ENCODE measurements at regions not wholly inside any gene's neighbourhood (a gene's known extent, or its start where the extent isn't known, plus 50 kb on each side); places are given as distances from the start of the nearest gene placed in this dataset.
"Not testable (repeated sequence)": the region's sequence is repeated elsewhere in the genome, so short reads cannot be mapped to it uniquely, and the experiment has no call there.

DNA sequence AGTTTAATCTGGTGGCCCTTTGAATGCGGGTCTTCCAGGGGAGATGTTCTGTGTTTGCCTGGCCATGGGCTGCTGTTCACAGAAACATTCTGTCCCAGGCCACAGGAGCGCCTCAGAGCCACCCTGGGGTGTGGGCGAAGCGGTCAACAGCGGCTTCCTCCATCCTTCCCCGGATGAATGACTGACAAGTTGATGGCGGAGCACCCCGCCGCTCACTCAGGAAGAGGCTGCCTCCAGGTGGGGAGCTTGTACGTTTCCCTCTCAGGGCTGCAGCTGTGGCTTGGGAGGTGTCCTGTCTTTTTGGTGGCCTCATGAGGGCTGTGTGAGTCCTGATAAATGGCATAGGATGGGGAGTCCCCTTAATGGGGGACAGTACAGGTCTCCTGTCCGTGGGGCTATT is 178.4 kb downstream of the NRN1 start:
- peaks cover 10% of the 10 kb centered on the region for H3K4me1 Mint-ChIP-seq (ENCODE audit: unreplicated experiment)
- no peak for DNase-seq (ENCODE audit: extremely low spot score, unreplicated experiment)
- TF ChIP-seq, protein P1, sequence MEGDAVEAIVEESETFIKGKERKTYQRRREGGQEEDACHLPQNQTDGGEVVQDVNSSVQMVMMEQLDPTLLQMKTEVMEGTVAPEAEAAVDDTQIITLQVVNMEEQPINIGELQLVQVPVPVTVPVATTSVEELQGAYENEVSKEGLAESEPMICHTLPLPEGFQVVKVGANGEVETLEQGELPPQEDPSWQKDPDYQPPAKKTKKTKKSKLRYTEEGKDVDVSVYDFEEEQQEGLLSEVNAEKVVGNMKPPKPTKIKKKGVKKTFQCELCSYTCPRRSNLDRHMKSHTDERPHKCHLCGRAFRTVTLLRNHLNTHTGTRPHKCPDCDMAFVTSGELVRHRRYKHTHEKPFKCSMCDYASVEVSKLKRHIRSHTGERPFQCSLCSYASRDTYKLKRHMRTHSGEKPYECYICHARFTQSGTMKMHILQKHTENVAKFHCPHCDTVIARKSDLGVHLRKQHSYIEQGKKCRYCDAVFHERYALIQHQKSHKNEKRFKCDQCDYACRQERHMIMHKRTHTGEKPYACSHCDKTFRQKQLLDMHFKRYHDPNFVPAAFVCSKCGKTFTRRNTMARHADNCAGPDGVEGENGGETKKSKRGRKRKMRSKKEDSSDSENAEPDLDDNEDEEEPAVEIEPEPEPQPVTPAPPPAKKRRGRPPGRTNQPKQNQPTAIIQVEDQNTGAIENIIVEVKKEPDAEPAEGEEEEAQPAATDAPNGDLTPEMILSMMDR (conservative IDR thresholded peaks at IDR 0.05), result no peak
- no peaks in the 10 kb centered on the region for H3K9me3 Mint-ChIP-seq
- H3K36me3 Mint-ChIP-seq, result no peaks in the 10 kb centered on the region
- H3K27me3 Mint-ChIP-seq, result peaks cover 3% of the 10 kb centered on the region
- no peak overlapping the region for H3K4me3 Mint-ChIP-seq
- H3K27ac Mint-ChIP-seq, result no peak overlapping the region

DNA sequence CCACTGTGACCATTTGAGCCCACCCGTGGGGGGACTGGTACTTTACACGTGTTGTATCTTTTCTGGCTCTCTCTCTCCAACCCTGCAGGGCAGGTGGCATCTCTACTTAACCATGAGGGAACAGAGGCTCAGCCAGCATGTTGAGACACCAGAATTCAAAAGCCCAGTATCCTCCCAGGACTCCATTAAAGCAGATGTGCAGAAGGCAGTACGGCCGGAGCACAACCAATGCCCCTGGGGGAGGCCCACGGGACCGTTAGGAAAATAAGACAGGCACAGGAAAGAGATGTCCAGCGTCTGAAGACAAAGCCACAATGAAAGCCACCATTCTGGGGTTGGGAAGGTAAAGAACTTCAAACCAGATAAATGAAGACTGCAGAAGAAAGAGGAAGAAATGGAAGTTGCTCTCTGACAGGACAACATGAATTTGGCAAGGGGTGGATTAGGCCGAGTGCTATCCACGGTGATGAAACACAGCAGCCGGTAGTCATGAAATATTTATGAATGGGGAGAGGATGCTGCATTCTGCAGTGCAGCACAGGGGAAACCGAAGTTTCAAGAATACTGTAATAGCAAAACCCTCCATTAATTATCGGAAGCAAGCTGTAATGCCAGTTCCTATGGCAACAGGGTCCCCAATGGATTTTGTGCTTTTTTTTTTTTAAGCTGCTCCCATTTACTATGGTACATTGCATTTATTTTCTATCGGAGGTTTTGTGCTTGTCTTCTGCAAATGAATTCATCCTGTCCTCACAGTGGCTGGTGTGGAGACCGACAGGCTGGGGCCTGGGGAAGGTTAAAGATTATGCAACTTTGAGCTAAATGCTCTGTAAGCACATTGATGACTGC is 179.4 kb downstream of the NRN1 start:
- H3K27me3 Mint-ChIP-seq, result peaks cover 6% of the 10 kb centered on the region
- TF ChIP-seq, protein P1 (conservative IDR thresholded peaks at IDR 0.05), result no peak
- peaks cover 4% of the 10 kb centered on the region for H3K9me3 Mint-ChIP-seq
- DNase-seq (ENCODE audit: extremely low spot score, unreplicated experiment), result no peak
- H3K36me3 Mint-ChIP-seq, result no peaks in the 10 kb centered on the region
- no peak overlapping the region for H3K4me3 Mint-ChIP-seq
- peaks cover 10% of the 10 kb centered on the region for H3K4me1 Mint-ChIP-seq (ENCODE audit: unreplicated experiment)
- H3K27ac Mint-ChIP-seq, result no peak overlapping the region

DNA sequence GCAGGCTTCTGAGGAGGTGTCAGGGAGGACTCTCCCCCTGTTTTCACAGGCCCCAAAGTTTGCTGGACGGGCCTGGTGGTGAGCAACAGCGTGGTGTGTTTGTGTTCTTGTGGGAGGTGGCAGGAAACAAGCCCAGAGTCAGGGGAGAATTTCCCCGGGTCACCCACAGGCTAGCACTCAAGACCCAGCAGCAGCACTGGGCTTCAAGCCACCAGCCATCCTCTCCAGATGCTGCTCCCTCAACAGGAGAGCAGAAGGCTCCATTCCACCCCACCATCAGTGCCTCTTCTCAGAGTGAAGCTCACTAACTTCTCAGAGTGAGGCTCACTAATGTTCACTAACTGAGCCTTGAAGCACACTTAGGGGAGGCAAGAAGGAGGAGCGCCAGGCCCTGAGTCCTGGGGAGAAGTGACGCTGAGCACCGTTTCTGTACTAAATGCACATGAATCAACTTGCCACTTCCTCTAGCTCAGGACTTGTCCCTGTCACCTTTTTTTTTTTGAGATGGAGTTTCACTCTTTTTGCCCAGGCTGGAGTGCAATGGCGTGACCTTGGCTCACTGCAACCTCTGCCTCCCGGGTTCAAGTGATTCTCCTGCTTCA is 182.2 kb downstream of the NRN1 start:
- not testable (repeated sequence) for H3K9me3 Mint-ChIP-seq; H3K4me3 Mint-ChIP-seq; H3K36me3 Mint-ChIP-seq; H3K27me3 Mint-ChIP-seq; H3K27ac Mint-ChIP-seq; DNase-seq (ENCODE audit: extremely low spot score, unreplicated experiment); H3K4me1 Mint-ChIP-seq (ENCODE audit: unreplicated experiment)

Data from type B pancreatic cell (in vitro differentiated cells).